GM21360 (cell line): ENCODE measurements at regions not wholly inside any gene's neighbourhood (a gene's known extent, or its start where the extent isn't known, plus 50 kb on each side); places are given as distances from the start of the nearest gene placed in this dataset.

Experiments
- ATAC-seq: cut with Tn5 transposase; IDR thresholded peaks from one replicate; pipeline ENCODE4 v1.9.1; 2021; ENCODE audit warnings: mild to moderate bottlenecking, moderate library complexity; ENCODE audit not compliant: unreplicated experiment

DNA sequence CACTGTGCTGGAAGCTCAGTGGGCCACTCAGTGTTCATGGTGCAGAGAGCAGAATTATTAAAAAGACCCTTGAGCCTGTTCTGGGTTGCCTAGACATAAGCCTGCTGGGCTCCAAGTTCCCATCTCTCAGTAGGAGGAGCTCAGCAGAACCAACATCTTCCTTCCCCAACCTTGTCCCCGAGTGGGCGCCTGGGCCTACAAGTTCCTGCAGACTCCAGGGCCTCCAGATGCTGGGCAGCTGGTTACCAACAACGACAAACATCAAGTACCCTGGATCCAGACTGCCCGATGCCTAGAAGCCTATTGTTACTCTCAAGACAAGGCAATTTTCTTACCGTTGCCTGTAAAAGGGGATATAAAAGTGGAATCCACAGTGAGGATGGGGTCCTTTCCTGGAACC is 214.2 kb downstream of the HAUS1 start:
- no peak for ATAC-seq

DNA sequence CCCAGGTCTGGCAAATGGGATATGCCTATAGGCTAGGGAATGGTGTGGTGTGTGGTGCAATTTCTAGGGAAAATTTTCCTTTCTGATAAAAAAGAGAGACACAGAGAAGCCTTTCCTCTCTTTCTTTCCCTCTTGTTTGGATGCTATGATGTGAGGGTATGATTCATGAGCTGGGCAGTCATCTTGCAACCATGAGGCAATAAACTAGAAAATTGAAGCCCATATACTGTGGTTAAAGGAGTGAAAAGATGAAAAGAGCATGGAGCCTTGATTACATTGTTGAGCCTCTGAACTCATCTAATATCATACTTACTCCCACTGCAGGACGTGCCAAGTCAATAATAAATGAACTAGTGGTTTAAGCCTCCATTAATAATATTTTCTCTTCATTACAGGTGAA is 215.6 kb downstream of the HAUS1 start:
- no peak for ATAC-seq

DNA sequence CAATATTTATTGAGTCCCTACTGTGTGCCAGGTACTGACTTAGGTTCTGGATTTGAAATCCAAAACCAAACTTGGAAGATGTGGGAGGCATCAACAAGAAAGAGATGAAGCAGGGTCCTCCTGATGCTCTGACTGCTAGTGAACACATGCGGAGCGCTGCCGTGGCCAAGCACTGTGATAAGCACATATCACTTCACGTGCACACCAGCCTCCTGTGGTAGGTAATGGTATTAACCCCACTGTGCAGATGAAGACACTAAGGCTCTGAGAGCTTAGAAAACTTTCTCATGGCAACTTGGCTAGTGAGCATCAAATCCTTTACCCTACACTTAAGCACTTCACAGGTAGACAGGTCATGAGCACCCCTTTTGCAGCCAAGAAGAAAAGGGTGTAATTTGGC is 216.1 kb downstream of the HAUS1 start:
- no peak for ATAC-seq

DNA sequence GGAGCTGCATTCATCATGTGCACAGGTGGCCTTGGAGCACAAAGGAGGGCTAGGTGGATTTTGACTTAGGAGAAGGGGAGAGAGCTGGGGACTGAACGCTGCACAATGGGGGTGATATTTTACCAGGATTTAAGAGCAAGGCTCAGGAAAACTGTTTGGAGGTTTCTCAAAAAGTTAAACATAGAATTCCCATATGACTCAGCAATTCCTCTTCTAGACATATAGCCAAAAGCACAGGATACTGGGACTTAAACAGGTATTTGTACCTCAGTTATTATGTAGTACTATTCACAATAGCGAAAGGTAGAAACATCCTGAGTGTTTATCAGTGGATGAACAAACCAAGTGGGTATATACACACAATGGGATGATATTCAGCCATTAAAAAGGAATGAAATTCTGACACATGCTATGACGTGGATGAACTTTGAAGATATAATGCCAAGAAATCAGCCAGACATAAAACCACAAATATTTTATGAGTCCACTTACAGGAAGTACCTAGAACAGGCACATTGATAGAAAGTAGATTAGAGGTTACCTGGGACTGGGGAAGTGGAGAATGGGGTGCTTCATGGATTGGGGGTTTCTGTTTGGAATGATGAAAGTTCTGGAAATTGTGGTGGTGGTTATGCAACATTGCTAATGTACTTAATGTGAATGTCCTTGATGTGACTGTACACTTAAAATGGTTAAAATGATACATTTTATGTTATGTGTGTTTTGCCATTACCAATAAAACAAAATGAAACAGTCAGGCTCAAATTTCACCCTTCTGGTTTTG is 216.9 kb downstream of the HAUS1 start:
- no peak for ATAC-seq

DNA sequence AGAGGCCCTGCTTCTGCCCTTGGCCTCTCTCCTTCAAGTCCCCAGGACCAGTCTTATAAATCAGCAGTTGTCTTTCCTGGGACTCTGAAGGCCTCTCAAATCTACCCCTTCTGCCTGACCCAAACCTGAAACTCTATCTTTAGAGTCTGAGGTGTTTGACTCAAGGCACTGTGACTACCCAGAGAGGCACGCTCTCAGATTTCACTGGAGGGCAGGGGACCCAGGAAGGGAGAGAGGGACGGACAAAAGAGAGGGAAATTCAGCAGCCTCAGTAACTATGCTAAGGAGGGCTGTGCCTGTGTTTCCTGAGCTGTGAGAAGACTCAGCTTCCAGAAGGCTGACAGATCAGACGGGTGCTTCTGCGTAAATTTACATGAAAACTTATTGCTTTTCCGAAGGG is 217.8 kb downstream of the HAUS1 start:
- ATAC-seq = no peak

DNA sequence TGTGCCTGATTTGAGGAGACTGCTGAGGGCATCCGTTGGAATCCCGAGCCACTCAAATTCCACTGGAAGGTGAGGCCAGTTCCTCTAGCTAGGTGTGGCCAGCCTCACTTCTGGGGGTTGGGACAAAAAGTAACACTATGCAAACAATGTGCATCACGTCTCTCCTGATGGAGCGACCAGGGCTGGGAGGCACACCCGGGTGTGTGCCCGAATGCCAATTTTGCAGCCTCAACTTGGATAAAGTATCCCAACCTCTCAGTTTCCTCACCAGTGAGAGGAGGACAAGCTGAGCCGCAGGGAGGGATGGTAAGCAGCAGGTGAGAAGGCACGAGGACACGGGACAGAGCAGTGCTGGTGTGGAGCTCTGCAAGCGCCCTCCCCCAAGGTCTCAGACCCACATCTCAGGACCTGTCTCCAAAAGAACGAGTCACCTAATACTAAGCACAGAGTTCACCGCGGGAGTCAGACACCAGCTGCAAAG is 218.3 kb downstream of the HAUS1 start:
- ATAC-seq = no peak

DNA sequence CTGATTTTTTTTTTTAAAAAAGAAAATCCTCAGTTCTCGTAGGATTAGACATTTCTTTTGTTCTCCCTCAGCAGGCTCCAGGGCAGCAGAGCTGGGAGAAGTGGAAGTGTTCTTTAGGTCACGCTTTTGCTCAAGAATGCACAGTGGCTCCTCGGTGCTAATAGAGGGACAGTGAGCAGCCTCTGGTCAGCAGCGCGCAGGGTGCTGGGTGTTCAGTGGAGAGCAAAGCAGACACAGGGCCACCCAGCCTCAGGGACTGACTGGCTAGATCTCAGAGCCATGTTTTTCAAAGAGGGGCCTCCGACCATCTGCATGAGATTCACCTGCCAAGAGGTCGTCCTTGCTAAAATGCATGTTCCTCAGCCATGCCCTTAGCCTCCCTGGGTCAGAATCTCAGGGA is 218.8 kb downstream of the HAUS1 start:
- no peak for ATAC-seq

DNA sequence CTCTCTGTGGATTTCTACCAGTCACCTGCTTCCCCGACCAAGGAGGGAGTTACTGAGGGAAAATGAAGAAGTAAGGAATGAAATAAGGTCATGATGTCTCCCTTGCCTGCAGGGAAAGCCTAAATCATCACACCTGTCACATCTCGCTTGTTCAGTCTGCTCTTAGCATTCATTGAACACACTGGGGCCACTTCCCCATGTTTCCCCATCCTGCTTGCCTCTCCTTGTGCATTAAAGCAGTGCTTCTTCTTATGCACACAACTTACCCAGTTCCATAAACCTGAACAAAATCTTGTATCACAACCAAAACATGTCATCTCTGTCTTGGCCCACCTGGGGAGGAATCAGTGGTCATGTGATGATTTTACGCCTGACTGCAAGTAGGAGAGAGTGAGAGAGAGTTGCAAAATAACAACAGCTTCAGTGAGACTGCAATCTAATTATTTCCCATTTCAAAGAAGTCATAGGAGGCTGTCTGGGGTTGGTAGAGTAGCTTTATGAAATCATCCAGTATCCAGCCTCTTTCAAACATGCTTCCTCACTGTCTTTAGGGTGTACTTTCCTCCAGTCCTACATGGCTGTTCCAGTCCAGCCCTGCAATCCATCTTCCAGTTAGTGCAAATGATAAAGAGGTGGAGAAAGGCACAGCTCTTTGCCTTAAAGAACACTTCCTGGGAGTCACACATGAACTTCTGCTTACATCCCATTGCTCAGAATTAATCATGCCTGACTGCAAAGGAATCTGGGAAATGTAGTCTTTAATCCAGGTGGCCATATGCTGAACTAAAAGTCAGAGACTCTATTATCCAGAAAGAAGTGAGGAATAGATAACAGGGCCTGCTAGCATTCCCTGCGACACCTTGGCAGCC is 220.1 kb downstream of the HAUS1 start:
- ATAC-seq = no peak

DNA sequence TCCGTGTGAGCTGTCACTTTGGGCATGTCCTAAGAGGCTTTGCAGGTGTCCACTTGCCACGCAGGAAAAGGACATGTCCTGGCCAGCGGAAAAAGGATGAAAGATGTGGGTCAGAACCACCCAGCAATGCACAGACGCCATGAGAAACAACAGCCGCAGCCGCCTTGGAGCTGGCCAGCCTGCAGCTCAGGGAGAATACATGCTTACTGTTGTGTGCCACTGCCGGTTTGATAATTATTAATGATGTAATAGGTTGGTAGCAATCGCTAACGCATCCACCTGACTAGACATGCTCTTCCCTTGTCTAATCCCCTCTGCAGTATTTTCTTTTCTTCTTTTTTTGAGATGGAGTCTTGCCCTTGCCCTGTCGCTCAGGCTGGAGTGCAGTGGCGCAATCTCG is 221.7 kb downstream of the HAUS1 start:
- no peak for ATAC-seq

DNA sequence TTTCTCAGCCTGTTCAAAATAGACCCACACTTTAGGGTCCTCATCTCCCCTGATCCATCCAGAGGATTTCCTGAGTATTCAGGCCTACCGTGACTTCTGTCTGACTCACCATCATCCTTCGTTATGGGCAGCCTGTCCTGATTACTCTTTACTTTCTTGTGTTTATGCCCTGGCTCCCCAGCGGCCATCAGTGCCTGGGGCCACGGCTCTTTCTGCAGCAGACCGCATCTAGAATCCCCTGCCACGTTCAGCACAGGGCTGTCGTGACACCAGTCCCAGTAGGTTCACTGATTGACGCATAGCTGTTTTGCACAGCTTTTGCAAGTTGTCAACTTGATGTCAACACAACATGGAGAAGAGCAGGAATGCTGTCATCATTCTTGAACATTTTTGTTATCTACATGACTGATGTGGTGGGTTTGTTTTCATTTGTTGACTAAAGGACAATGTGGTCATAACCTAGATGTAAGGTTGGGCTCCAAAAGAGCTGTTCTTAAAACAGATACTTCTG is 225.6 kb downstream of the HAUS1 start:
- no peak for ATAC-seq

DNA sequence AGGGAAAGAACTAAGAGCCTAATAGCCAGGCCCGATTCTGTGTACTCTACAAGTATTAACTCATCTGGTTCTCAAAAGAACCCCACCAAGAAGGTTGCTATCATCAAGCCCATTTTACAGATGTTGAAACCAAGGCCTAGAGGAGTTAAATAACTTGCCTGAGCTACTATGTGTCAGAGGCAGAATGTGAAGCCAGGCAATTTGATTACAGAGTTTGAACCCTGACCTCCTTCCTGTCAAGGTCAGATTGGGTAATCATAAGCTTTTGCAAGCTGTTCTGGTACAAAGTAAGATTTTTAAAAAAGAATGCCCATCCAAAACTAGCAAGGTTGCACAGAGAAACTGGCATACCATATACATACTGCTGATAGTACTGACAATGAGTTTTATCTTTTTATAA is 227.1 kb downstream of the HAUS1 start:
- no peak for ATAC-seq

DNA sequence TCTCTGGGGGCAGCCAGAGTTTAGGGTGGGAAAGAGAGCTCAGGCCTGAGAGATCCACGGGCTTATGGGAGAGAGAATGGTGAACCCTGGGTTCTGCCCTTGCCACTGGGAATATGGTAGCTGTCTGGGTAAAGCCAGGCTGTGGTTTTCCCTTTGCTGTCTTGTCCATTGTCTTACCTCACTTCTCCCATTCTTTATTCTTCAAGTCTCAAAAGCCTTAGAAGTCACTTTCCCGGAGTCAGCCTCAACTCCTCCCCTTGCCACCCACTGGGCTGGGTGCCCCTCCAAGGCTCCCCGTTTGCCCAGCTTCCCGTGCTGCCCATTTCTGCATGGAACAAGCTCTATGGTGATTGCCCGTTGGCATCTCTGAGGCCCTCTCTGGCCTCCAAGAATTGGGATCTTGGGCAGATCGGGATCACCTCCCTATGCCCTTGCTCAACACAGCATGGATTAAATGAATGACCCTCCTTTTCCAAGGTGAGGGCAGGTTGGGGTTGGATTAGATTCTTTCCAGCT is 228.2 kb downstream of the HAUS1 start:
- no peak for ATAC-seq

DNA sequence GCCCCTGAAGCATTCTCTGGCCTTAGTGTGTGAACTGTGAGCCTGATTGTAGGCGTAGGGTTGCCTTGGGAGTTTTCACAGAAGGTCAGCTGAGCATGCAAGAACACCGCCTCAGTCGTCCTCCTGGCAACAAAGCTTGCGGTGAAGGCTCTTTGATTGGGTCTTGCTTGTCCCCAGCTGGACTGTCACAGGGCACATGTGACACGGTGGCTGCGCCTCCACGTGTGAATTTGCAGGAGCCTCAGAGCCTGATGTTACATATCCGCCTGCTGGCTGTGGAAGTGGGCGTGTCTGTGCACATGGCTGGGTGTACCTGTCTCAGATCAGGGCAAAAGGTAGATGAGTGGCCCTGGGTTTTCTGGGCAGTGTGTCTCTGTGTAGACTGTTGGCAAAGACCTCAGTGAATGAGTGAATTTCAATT is 228.7 kb downstream of the HAUS1 start:
- no peak for ATAC-seq

DNA sequence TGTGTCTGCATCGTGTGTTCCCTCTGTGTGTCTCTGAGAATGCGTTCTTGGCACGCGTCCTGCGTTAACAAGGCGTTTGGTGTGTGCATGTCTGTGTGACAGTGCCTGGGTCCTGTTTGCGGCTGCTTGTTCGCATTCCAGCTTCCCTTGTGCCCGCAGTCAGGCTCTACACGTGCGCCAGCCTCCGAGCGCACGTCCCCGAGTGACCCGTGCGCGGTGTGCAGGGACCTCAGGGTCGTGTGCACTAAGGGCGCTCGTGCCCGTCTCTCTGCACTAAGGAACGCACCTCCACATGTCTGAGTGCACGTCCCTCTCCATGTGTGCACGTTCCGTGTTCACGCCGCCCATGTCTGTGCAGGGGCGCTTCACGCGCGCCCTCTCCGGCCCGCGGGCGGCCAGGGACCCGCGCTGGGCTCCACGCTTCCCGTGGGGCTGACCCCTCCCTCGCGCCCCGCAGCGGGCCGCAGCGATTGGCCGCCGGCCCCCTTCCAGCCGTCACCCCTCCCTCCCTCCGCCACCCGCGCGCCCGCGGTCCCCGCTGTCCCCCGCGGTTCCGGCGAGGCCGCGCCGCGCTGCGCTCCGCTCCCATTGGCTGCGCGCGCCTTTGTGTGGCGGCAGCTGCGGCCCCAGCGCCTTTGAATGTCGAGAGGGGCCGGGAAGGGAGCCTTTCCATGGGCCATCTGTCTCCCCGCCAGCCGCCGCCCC is 229.4 kb downstream of the HAUS1 start:
- ATAC-seq = no peak

DNA sequence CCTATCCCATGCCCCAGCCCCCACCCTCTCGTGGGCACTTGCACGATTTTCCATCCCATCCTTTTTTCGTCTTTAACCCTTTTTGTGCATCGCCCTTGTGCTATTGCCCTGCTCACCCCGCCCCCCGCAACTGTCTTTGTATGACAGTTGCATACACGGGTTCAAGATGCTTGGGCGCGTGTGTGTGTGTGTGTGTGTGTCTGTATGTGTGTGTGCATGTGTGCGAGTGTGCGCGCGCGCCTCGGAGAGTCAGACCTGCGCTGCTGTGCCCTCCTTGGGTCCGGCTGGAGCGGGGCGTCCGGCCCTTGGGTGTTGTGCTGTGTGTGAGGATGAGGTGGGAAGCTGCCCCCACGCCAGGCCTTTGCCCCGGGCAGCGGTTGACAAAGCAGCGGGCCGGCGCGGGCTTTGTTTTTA is 230.7 kb downstream of the HAUS1 start:
- no peak for ATAC-seq

DNA sequence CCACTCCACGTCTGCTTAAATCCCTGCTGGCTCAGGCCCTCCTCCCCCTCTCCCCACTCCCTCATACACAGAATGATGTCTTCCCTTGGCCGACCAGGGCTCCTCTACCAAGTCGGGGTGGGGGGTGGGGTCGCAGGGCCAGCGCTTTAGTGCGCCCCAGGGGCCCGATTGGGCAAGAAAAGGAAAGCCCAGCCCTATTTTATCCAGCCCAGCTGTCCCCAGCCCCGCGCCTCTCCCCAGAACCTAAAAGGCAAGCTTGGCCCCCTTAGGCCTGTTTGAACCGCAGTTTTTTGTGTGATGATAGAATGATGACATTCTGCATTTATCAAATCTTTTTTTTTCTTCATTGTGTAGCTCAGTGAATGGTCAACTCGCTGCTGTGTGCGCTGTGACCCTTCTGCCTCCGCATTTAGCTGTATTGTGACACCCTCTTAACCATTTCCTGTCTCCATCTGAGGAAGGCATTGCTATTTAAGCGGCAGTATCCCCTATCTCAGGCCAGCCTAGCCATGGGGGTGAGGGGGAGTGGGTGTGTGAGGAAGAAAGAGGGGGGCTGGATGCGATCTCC is 231.4 kb downstream of the HAUS1 start:
- no peak for ATAC-seq

DNA sequence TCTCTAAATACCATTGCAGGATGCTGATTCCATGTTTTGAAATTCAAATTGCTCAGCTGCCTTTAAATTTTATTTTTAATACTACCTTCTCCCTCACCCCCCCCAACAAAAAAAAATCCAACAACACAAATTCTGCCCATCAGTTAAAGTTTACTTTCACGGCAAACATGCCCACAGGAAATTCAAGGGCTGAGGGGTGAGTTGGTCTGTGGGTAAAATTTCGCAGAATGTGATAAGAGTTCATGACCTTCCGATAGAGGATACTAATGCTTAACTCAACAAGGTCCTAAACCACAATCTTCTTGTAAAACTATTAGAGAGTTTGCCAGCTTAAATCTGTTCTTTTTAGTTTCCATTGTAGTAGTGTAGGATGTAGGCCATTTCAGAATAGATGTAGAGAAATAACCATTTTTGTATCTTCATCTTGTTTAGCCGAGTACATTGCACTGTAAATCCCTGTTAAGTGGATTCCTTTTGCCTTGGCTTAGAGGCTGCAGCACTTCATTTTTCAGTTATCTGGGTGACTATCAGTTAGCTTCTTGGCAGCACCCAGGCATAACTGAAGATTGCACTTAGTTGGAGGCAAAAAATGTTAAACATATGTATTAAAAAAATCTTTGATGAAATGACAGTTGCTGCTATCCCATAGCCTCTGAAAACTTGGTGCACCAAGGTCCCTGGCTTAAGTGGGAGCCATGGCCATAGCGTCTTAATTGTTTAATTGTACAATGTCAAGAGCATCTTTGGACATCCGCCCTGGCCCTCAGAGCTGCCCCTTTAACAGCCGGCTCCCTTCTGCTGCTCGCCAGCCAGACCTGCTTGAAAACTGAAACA is 232.3 kb downstream of the HAUS1 start:
- no peak for ATAC-seq

DNA sequence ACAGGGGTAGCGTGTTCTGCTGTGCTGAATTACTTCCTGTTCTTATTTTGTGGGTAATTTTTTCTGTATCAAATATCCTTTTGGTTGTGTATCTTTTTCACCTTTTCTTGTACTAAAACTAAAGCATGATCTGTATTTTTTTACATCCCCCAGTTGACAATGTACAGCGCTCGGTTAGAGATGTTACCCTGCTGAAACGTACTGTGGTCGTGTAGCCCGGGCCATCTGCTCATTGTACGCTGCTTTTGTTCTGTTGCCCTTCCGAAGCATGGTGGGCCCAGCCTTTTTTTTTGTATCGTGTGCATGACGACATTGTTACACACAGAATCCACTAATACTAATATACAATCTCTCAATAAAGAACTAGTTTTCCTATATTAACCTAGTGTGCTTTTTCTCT is 233.1 kb downstream of the HAUS1 start:
- no peak for ATAC-seq

DNA sequence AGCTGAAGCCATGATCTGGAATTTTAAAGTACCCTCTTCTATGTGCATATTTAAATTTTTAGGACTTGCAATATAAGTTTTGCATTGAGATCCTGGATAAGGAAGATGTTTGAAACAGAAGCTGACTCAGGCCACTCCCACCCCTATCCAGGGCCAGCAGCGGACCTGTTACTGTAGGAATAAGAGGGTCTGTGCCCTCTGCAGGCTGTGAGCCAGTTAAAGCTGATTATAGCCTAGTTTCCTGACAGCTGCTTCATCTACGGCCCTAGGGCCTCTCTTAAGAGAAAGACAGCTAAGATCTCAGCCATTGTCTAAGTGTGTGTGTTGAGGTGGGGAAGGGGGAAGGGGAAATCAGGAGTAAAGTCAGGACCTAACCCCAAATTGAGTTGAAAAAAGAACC is 234.0 kb downstream of the HAUS1 start:
- no peak for ATAC-seq

DNA sequence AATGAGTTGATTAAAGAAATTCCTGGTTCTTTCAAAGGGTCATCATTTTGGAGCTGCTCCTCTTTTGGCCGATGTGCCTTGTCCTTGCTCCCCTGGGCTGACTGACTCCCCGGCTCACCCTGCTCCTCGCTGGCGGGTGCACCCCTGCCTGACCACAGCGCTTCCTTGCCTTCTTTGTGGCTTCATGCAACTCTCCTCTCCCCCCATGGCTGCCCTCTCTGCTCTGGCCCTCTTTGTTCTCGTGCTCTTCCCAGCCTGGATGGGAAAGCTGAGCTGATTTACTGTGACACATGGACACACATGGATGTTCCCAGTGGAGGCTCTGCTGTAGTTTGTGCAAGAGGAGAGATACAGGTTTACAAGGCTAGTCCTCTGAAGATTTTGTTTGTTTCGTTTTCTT is 234.6 kb downstream of the HAUS1 start:
- ATAC-seq = no peak
